Osteoblast (primary cell): ENCODE measurements at regions not wholly inside any gene's neighbourhood (a gene's known extent, or its start where the extent isn't known, plus 50 kb on each side); places are given as distances from the start of the nearest gene placed in this dataset.
"Not testable (repeated sequence)": the region's sequence is repeated elsewhere in the genome, so short reads cannot be mapped to it uniquely, and the experiment has no call there.

Experiments
- DNase-seq: peaks from one replicate; pipeline ENCODE4 v3.0.0; 2011; ENCODE audit warnings: low spot score, mixed read lengths; ENCODE audit not compliant: insufficient read length; ENCODE audit errors: missing footprints
- H2AFZ ChIP-seq: 2 replicates; pipeline ENCODE4 v1.6.0; 2011; ENCODE audit warnings: mild to moderate bottlenecking, low read length
- H3K27ac ChIP-seq: 2 replicates; pipeline ENCODE4 v1.5.1; 2011; ENCODE audit warnings: mild to moderate bottlenecking, low read depth, low read length, moderate library complexity
- H3K27me3 ChIP-seq: 2 replicates; pipeline ENCODE4 v1.6.0; 2012; ENCODE audit warnings: mild to moderate bottlenecking, control low read depth, inconsistent platforms, low read length, moderate library complexity; ENCODE audit not compliant: insufficient read depth
- H3K36me3 ChIP-seq: 2 replicates; pipeline ENCODE4 v1.5.1; 2011; ENCODE audit warnings: mild to moderate bottlenecking, low read length, control low read depth, moderate library complexity; ENCODE audit not compliant: insufficient read depth
- H3K4me1 ChIP-seq: 2 replicates; pipeline ENCODE4 v1.5.1; 2011; ENCODE audit warnings: mild to moderate bottlenecking, low read length, control low read depth, moderate library complexity; ENCODE audit not compliant: insufficient read depth
- H3K4me2 ChIP-seq: 2 replicates; pipeline ENCODE4 v1.6.0; 2011; ENCODE audit warnings: mild to moderate bottlenecking, low read length; ENCODE audit not compliant: insufficient read depth
- H3K4me3 ChIP-seq: fragments of 200-600 bp; sonication (generic); 3 replicates; pipeline ENCODE4 v1.5.1; 2012; ENCODE audit warnings: mild to moderate bottlenecking, low read length, inconsistent platforms; ENCODE audit not compliant: insufficient read depth
- H3K79me2 ChIP-seq: 2 replicates; pipeline ENCODE4 v1.6.0; 2012; ENCODE audit warnings: mild to moderate bottlenecking, low read length, control low read depth, inconsistent platforms; ENCODE audit not compliant: insufficient read depth
- H3K9me3 ChIP-seq: 2 replicates; pipeline ENCODE4 v1.5.1; 2011; ENCODE audit warnings: low read depth, low read length, control low read depth
- H4K20me1 ChIP-seq: 2 replicates; pipeline ENCODE4 v1.6.0; 2012; ENCODE audit warnings: mild to moderate bottlenecking, low read length, control low read depth; ENCODE audit not compliant: insufficient read depth
- CTCF ChIP-seq: IDR thresholded peaks from 2 replicates; pipeline ENCODE4 v1.5.1; 2011; ENCODE audit warnings: mild to moderate bottlenecking, low read depth, low read length, moderate library complexity; ENCODE audit errors: extremely low read depth

DNA sequence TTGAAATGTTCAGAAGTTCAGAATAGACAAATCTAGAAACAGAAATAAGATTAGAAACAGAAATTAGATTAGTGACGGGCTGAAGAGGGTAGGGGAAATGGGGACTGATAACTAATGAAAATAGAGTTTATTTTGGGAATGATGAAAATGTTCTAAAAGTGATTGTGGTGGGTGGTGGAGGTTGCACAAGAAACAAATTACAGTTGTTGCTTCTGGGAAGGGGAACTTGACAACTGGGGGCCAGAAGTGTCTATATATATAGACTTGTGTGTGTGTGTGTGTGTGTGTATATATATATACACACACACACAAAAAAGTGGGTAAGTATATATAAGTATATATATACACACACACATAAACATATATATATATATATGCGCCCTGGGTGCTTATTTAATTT is 86.5 kb upstream of the RREB1 start:
- Histone ChIP-seq H3K4me3 (no peak overlapping the region), H3K27me3 (no peaks in the 10 kb centered on the region), H3K27ac (no peak overlapping the region), H3K4me2 (no peak overlapping the region), H4K20me1 (no peaks in the 10 kb centered on the region), H3K79me2 (no peaks in the 10 kb centered on the region), H3K4me1 (no peaks in the 10 kb centered on the region), H3K36me3 (no peaks in the 10 kb centered on the region), H2AFZ (no peak overlapping the region), H3K9me3 (no peaks in the 10 kb centered on the region)
- no peak for DNase-seq
- TF ChIP-seq CTCF: no peak

DNA sequence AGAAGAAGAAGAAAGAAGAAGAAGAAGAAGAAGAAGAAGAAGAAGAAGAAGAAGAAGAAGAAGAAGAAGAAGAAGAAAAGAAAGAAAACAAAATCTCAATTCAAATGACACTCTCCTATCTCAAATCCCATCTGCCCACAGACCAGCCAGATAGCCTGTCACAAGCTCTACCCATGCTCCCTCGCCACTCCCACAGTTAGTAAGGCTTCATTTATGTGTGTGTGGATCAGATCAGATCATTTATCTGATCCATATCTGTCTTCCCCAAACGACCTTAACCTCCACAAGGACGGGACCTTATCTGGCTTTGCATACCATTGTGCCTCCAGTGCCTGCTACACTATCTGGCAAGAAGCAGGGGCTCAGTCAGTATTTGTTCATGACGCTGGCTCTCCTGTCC is 81.9 kb upstream of the RREB1 start:
- H3K4me3 ChIP-seq: no peak overlapping the region
- no peak overlapping the region for H3K4me2 ChIP-seq
- H3K27me3 ChIP-seq: no peaks in the 10 kb centered on the region
- H2AFZ ChIP-seq: no peak overlapping the region
- no peaks in the 10 kb centered on the region for H3K79me2 ChIP-seq
- no peaks in the 10 kb centered on the region for H3K9me3 ChIP-seq
- no peaks in the 10 kb centered on the region for H4K20me1 ChIP-seq
- TF ChIP-seq CTCF: no peak
- no peaks in the 10 kb centered on the region for H3K36me3 ChIP-seq
- H3K27ac ChIP-seq: no peak overlapping the region
- no peak for DNase-seq
- H3K4me1 ChIP-seq: no peaks in the 10 kb centered on the region

DNA sequence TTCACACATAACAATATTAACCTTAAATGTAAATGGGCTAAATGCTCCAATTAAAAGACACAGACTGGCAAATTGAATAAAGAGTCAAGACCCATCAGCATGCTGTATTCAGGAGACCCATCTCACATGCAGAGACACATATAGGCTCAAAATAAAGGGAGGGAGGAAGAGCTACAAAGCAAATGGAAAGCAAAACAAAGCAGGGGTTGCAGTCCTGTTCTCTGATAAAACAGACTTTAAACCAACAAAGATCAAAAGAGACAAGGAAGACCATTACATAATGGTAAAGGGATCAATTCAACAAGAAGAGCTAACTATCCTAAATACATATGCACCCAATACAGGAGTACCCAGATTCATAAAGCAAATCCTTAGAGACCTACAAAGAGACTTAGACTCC is 78.8 kb upstream of the RREB1 start:
- not testable (repeated sequence) for H4K20me1 ChIP-seq, H3K36me3 ChIP-seq, H3K27ac ChIP-seq, H2AFZ ChIP-seq, H3K9me3 ChIP-seq, H3K4me1 ChIP-seq, DNase-seq, H3K4me2 ChIP-seq, H3K4me3 ChIP-seq, H3K79me2 ChIP-seq, H3K27me3 ChIP-seq

GRCh38 chr6:7030968-7031367 is 76.8 kb upstream of the RREB1 start:
- not testable (repeated sequence) for H3K4me1 ChIP-seq, H3K27ac ChIP-seq, H3K4me2 ChIP-seq, H3K36me3 ChIP-seq, H3K4me3 ChIP-seq, H2AFZ ChIP-seq, H3K27me3 ChIP-seq, H4K20me1 ChIP-seq, DNase-seq, H3K9me3 ChIP-seq, H3K79me2 ChIP-seq

DNA sequence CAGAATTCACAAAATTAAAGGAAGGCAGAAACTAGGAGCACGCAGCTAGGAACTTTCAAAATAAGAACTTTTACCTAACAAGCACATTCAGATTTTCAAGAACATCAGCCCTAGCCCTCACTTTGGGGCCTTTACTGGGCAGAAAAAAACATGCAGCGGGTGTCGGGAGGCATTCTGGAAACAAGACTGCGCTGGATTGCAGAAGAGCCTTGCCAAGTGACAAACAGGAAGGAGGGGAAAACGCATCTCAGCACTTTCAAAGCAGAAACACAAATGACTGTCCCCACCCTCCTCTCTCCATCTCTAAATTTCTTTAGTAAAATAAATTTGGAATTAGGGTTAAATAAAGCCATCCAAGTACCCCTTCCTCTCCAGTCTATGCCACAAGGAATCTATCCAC is 74.6 kb upstream of the RREB1 start:
- no peaks in the 10 kb centered on the region for H4K20me1 ChIP-seq
- H3K36me3 ChIP-seq: no peaks in the 10 kb centered on the region
- H3K79me2 ChIP-seq: no peaks in the 10 kb centered on the region
- no peaks in the 10 kb centered on the region for H3K4me1 ChIP-seq
- H3K4me3 ChIP-seq: no peak overlapping the region
- no peak overlapping the region for H3K4me2 ChIP-seq
- no peak for DNase-seq
- no peaks in the 10 kb centered on the region for H3K9me3 ChIP-seq
- no peak overlapping the region for H2AFZ ChIP-seq
- H3K27me3 ChIP-seq: peaks cover 4% of the 10 kb centered on the region
- no peak overlapping the region for H3K27ac ChIP-seq
- TF ChIP-seq CTCF: no peak
